GM10248 (cell line): ENCODE measurements at regions not wholly inside any gene's neighbourhood (a gene's known extent, or its start where the extent isn't known, plus 50 kb on each side); places are given as distances from the start of the nearest gene placed in this dataset.

ENCODE experiments used
- CTCF ChIA-PET: fragments of 300-600 bp; sonication (Branson Sonifier 250); formaldehyde crosslinking; extraction: SDS; loops from one replicate; lab custom pipeline; 2021; ENCODE audit warnings: antibody characterized with exemption; lab: Yijun Ruan, JAX
- POLR2A ChIA-PET: fragments of 350-650 bp; sonication (Branson Sonifier 250); formaldehyde crosslinking; extraction: SDS; loops from one replicate; lab custom pipeline; 2020; ENCODE audit warnings: antibody characterized with exemption; lab: Yijun Ruan, JAX
- DNase-seq: peaks from one replicate; pipeline ENCODE4 v3.0.0; 2012; ENCODE audit errors: extremely low spot score
- TF ChIP-seq, protein P1 (sequence below): IDR thresholded peaks from 2 replicates; pipeline ENCODE4 v1.5.1; 2012; ENCODE audit warnings: mild to moderate bottlenecking, low read depth; ENCODE audit errors: extremely low read depth, missing control alignments, control extremely low read depth

DNA sequence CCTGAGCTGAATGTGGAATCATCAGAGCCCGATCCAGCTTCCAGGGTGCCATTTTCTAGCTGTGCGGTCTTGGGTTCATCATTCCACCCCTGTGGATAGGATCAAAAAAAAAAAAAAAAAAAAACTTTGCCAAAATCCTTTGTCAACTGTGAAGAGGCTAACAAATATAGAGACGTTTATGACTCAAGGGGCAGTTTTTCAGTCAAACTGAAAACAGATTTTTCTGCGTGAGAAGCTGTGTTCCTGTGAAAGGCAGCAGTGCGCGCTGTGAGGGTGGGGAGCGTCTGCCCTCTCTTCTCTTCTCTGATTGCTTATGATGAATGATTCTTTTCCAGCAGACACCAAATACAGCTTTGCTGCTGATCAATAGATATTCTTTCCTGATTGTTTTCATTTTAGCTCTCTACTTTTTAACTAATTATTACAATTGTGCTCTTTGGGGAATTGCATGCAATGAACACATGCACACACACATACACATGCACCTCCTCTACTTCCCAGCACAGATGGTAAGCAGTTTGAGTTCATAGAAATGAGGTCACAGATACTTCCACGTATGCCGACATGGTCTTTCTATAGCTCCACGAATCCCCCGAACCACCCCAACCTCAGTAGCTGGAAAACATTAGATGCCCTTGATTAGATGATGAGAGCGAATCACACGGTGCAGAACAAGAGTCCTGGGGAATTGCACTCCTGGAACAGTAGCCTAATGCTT lies 175.4 kb downstream of the NRP2 start:
- ChIA-PET CTCF (interaction anchor here (0.8 to 1.7 kb wide), 4 partner anchors 10 to 82 kb away, joined by 3 to 5 read pairs (median 4); no protein-coding TSS in a partner anchor), POLR2A (no interaction called here)
- TF ChIP-seq, protein P1, sequence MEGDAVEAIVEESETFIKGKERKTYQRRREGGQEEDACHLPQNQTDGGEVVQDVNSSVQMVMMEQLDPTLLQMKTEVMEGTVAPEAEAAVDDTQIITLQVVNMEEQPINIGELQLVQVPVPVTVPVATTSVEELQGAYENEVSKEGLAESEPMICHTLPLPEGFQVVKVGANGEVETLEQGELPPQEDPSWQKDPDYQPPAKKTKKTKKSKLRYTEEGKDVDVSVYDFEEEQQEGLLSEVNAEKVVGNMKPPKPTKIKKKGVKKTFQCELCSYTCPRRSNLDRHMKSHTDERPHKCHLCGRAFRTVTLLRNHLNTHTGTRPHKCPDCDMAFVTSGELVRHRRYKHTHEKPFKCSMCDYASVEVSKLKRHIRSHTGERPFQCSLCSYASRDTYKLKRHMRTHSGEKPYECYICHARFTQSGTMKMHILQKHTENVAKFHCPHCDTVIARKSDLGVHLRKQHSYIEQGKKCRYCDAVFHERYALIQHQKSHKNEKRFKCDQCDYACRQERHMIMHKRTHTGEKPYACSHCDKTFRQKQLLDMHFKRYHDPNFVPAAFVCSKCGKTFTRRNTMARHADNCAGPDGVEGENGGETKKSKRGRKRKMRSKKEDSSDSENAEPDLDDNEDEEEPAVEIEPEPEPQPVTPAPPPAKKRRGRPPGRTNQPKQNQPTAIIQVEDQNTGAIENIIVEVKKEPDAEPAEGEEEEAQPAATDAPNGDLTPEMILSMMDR = no peak
- DNase-seq = no peak

DNA sequence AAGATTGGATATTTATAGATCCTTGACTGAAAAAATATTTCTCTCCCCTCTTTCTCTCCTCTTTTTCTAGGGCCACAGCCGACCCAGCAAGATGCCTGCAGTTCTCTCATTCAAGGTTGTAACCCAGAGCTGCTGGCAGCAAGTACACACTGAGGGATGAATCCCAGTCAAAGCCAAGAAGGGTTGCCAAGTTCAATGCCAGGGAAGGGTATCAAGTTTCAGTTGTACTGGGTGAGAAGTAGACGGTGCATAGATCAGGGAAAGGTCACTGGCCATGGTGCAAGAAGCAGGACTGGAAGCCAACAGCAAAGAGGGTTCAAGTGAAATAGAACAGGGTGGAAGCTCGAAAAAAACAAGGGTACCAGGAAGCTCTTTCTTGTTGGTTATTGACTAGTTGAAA lies 170.2 kb downstream of the NRP2 start:
- TF ChIP-seq, protein P1 = no peak
- ChIA-PET POLR2A (no interaction called here), CTCF (interaction anchor here (1.2 to 1.7 kb wide), 3 partner anchors 32 to 76 kb away, joined by 3 to 5 read pairs (median 4); no protein-coding TSS in a partner anchor)
- no peak for DNase-seq

DNA sequence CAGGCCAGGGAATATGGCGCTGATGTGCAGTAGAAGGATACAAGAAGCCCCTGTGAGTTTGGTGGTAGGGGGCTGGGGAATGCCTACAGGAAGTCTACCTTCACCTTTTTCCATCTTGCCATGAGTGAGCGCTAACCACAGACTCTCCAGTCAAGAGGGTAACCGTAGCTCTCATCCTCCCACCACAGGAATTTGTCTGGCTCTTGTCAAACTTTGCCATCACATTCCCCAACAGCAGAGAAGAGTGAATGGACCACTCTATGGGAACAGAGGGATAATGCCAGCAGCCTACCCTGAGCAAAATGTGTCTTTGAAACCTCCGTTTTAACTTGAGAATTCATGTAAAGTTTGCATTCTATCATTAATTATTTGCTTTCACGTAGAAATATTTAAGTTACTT lies 168.3 kb downstream of the NRP2 start:
- no peak for DNase-seq
- CTCF ChIA-PET = no interaction called here
- TF ChIP-seq, protein P1 = no peak
- POLR2A ChIA-PET = no interaction called here

DNA sequence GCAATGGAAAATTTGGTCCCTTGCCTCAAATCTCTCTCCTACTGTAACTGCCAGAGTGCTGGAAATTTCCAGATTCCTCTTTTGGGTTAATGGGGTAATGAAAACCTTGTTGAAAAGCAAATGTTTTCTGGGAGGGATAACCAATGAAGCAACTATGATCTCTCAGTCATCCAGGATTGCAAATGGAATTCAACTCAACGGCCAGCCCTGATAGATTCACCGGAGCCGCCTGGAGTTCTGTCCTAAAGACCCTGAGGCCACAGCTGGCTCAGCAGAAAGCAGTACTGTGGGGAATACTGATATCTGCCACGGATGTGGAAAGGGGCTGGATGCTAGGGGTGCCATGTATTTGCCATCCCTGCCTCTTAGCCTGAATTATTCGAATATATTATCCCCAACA lies 167.8 kb downstream of the NRP2 start:
- TF ChIP-seq, protein P1 = no peak
- CTCF ChIA-PET = no interaction called here
- POLR2A ChIA-PET = no interaction called here

DNA sequence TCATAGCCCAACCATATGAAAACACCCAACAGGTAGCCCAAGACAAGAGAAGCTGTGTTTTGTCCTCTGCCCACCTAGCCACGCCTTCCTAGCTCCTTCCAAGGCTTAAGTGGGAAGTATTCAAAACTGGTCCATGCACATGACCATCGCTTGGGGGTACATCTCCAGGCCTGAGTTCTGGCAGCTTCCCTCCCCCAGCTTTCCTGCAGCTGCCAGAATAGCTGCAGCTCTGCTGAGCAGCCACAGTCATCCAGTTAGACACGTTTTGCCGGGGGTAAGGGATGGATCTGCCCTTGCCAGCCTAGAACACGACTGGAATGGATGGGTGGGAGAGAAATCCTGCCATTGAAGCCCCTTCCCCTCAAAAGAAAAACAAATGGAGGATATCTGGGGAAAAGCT lies 166.8 kb downstream of the NRP2 start:
- no peak for DNase-seq
- TF ChIP-seq, protein P1 = no peak
- CTCF ChIA-PET = interaction anchor here (0.9 to 1.3 kb wide), 3 partner anchors 11 to 34 kb away, joined by 3 read pairs; no protein-coding TSS in a partner anchor

More for the DNA sequence above, 167.8 kb downstream of the NRP2 start:
- DNase-seq = no peak

DNA sequence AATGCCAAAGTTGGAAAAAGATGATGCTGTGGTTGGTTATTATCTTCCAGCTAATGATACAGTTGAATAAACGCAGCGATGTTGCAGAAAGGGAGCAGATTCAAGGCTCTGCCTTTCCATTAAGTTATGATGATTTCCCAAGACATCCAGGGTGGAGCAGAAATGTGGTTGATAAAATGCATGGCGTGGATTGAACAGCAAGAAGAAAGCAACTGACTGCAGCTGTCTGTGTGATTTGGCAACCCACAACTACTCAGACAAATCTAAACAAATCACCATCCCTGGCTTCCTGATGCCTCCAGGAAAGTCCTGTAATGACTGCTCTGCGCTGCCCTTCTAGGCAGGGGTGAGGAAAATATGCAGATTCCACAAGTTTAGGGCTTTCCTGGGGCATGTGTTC lies 166.3 kb downstream of the NRP2 start:
- DNase-seq = no peak
- POLR2A ChIA-PET = no interaction called here
- CTCF ChIA-PET = interaction anchor here (0.9 to 1.3 kb wide), 3 partner anchors 12 to 34 kb away, joined by 3 read pairs; no protein-coding TSS in a partner anchor
- TF ChIP-seq, protein P1 = no peak

More for the DNA sequence above, 166.8 kb downstream of the NRP2 start:
- POLR2A ChIA-PET = no interaction called here
